Endothelial cell of umbilical vein (primary cell): ENCODE measurements at regions not wholly inside any gene's neighbourhood (a gene's known extent, or its start where the extent isn't known, plus 50 kb on each side); places are given as distances from the start of the nearest gene placed in this dataset.

ENCODE experiments used
- BruUV-seq: library from RNA; stranded (reverse); fragments of 400-500 nt; replicated peaks from 2 replicates; lab custom pipeline; 2021; lab: Mats Ljungman, UMichigan
- CTCF ChIA-PET: fragments of 300-600, 350-600 bp; sonication (Branson Sonifier 250); formaldehyde crosslinking; loops from one replicate; lab custom pipeline; 2021; ENCODE audit warnings: antibody characterized with exemption, inconsistent platforms; lab: Charles Lee
- POLR2A ChIA-PET: fragments of 300-600, 350-600 bp; sonication (Branson Sonifier 250); formaldehyde crosslinking; loops from one replicate; lab custom pipeline; 2021; ENCODE audit warnings: antibody characterized with exemption, inconsistent platforms; lab: Charles Lee
- DNase-seq: peaks from one replicate; pipeline ENCODE4 v3.0.0-alpha.2; 2011; ENCODE audit warnings: low read depth, low spot score
- FAIRE-seq: peaks from 2 replicates; lab custom pipeline; 2011; peaks lifted over from hg19 to GRCh38; lab: Jason Lieb, UNC
- H2AFZ ChIP-seq: 2 replicates; pipeline ENCODE4 v1.6.0; 2012; ENCODE audit warnings: low read depth, low read length, control low read depth, inconsistent platforms
- H3K27ac ChIP-seq: 2 replicates; pipeline ENCODE4 v1.5.1; 2011; ENCODE audit warnings: low read depth, mild to moderate bottlenecking, control low read depth, low read length, moderate library complexity; ENCODE audit not compliant: insufficient read depth
- H3K27me3 ChIP-seq, 2 experiments: 2 replicates each; pipeline versions ENCODE4 v1.6.0 to v1.6.1; 2011; ENCODE audit warnings: low read length in 2 of 2, mixed read lengths in 1 of 2; ENCODE audit not compliant: control insufficient read depth in 2 of 2, insufficient read depth in 2 of 2
- H3K36me3 ChIP-seq, 2 experiments: 2 replicates in 1 of 2; 3 replicates in 1 of 2; pipeline ENCODE4 v1.5.1; 2011; ENCODE audit warnings: low read length in 2 of 2, mild to moderate bottlenecking in 1 of 2, moderate library complexity in 1 of 2; ENCODE audit not compliant: control insufficient read depth in 2 of 2, insufficient read depth in 2 of 2; ENCODE audit errors: extremely low read depth in 1 of 2
- H3K4me1 ChIP-seq: 3 replicates; pipeline ENCODE4 v1.5.1; 2011; ENCODE audit warnings: mild to moderate bottlenecking, low read length; ENCODE audit not compliant: control insufficient read depth, insufficient read depth; ENCODE audit errors: extremely low read depth
- H3K4me2 ChIP-seq: 2 replicates; pipeline ENCODE4 v1.6.1; 2011; ENCODE audit warnings: low read length, control low read depth, mixed read lengths; ENCODE audit not compliant: insufficient read depth
- H3K4me3 ChIP-seq, 3 experiments: fragments of 200-600 bp in 1 of 3; sonication (generic), shearing (Covaris generic) in 1 of 3; replicated peaks in 1 of 3; 2 replicates each; pipeline ENCODE4 v1.5.1; 2011 to 2016; ENCODE audit warnings: control low read depth in 3 of 3, low read length in 3 of 3, mild to moderate bottlenecking in 2 of 3, inconsistent platforms in 1 of 3, low read depth in 1 of 3, moderate library complexity in 1 of 3; ENCODE audit not compliant: insufficient read depth in 1 of 3
- H3K79me2 ChIP-seq: 2 replicates; pipeline ENCODE4 v1.6.0; 2012; ENCODE audit warnings: low read length, inconsistent platforms; ENCODE audit not compliant: control insufficient read depth, insufficient read depth
- H3K9ac ChIP-seq: replicated peaks from 2 replicates; pipeline ENCODE3; 2011; ENCODE audit warnings: low read length, control low read depth; ENCODE audit not compliant: insufficient read depth; ENCODE audit errors: extremely low read depth
- H3K9me1 ChIP-seq: replicated peaks from 3 replicates; pipeline ENCODE4 v1.6.0; 2011; ENCODE audit warnings: mild to moderate bottlenecking, low read length; ENCODE audit not compliant: control insufficient read depth, insufficient read depth; ENCODE audit errors: extremely low read depth
- H3K9me3 ChIP-seq: replicated peaks from 2 replicates; pipeline ENCODE4 v1.5.1; 2012; ENCODE audit warnings: low read length, inconsistent platforms; ENCODE audit not compliant: control insufficient read depth, insufficient read depth
- H4K20me1 ChIP-seq: replicated peaks from 2 replicates; pipeline ENCODE3; 2011; ENCODE audit warnings: mild to moderate bottlenecking, low read length; ENCODE audit not compliant: control insufficient read depth, insufficient read depth; ENCODE audit errors: extremely low read depth
- EZH2 ChIP-seq: IDR thresholded peaks from 2 replicates; pipeline ENCODE4 v1.6.1; 2012; ENCODE audit warnings: borderline replicate concordance, low read depth, mild to moderate bottlenecking, moderate library complexity, low read length, inconsistent platforms; ENCODE audit not compliant: severe bottlenecking
- FOS ChIP-seq: IDR thresholded peaks from 2 replicates; pipeline ENCODE4 v1.6.1; 2011; ENCODE audit warnings: mild to moderate bottlenecking, low read length, moderate library complexity, borderline replicate concordance; ENCODE audit not compliant: insufficient read depth
- GATA2 ChIP-seq: IDR thresholded peaks from 2 replicates; pipeline ENCODE4 v1.7.0; 2011; ENCODE audit warnings: low read depth, mild to moderate bottlenecking, moderate library complexity, mixed read lengths, low read length; ENCODE audit not compliant: insufficient read length, insufficient read depth
- JUN ChIP-seq: IDR thresholded peaks from 2 replicates; pipeline ENCODE4 v1.6.1; 2011; ENCODE audit warnings: borderline replicate concordance, low read depth; ENCODE audit not compliant: insufficient read length, insufficient read depth
- MYC ChIP-seq: IDR thresholded peaks from one replicate; pipeline ENCODE4 v1.6.1; 2011; ENCODE audit warnings: mild to moderate bottlenecking, low read depth, low read length
- POLR2A ChIP-seq: IDR thresholded peaks from 2 replicates; pipeline ENCODE4 v1.6.1; 2012; ENCODE audit warnings: low read depth, mild to moderate bottlenecking, control low read depth, low read length
- POLR2AphosphoS5 ChIP-seq: IDR thresholded peaks from 2 replicates; pipeline ENCODE4 v1.6.1; 2012; ENCODE audit warnings: low read depth, mild to moderate bottlenecking, control low read depth, low read length, moderate library complexity; ENCODE audit not compliant: insufficient read depth
- dilution Hi-C: fragments of 300-500 bp; cut with MboI; formaldehyde crosslinking; loops from one replicate; pipeline ENCODE4 v1.15.0; 2019; ENCODE audit warnings: low sequenced_read_pairs; ENCODE audit not compliant: extremely low pct_ligation_motif_present
- intact Hi-C: fragments of 100-400 bp; cut with micrococcal nuclease; formaldehyde crosslinking; loops from one replicate; pipeline ENCODE4 v1.10.0; 2022
- TF ChIP-seq, protein P1 (sequence below): IDR thresholded peaks from 2 replicates; pipeline ENCODE4 v1.6.1; 2011; ENCODE audit not compliant: insufficient read depth, insufficient read length
- TF ChIP-seq, protein P2 (sequence below), 2 donors: IDR thresholded peaks; 1 replicate in 1 of 2; 2 replicates in 1 of 2; pipeline ENCODE4 v1.5.1; 2011; ENCODE audit warnings: low read length in 2 of 2, mild to moderate bottlenecking in 2 of 2, moderate library complexity in 2 of 2, control low read depth in 1 of 2, inconsistent platforms in 1 of 2, low read depth in 1 of 2; ENCODE audit not compliant: insufficient read depth in 1 of 2; ENCODE audit errors: extremely low read depth in 1 of 2

DNA sequence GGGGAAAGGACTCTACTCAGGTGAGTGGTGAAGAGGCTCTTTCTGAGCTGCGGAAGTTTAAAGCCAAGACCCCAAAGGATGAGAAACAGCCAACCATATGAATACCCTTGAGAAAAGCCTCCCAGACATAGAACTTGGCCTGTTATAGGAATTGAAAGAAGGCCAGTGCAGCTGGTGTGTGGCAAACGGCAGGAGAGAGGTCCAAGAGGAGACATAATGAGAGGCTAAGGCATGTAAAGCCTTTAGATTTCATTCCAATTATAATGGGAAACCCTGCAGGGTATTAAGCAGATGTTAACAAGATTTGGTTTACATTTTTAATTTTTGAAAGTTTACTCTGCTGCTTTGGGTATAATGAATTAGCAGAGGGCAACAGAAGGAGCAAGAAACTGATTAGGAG is 552.1 kb upstream of the FBXO33 start:
- intact Hi-C loops, result no loop called here
- H3K36me3 ChIP-seq, result no peaks in the 10 kb centered on the region
- H3K9me1 ChIP-seq, result no peaks in the 10 kb centered on the region
- TF ChIP-seq GATA2 (no peak), FOS (no peak), JUN (no peak), POLR2AphosphoS5 (no peak), MYC (no peak), EZH2 (no peak), POLR2A (no peak)
- TF ChIP-seq, protein P1, sequence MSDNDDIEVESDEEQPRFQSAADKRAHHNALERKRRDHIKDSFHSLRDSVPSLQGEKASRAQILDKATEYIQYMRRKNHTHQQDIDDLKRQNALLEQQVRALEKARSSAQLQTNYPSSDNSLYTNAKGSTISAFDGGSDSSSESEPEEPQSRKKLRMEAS, result no peak
- TF ChIP-seq, protein P2, sequence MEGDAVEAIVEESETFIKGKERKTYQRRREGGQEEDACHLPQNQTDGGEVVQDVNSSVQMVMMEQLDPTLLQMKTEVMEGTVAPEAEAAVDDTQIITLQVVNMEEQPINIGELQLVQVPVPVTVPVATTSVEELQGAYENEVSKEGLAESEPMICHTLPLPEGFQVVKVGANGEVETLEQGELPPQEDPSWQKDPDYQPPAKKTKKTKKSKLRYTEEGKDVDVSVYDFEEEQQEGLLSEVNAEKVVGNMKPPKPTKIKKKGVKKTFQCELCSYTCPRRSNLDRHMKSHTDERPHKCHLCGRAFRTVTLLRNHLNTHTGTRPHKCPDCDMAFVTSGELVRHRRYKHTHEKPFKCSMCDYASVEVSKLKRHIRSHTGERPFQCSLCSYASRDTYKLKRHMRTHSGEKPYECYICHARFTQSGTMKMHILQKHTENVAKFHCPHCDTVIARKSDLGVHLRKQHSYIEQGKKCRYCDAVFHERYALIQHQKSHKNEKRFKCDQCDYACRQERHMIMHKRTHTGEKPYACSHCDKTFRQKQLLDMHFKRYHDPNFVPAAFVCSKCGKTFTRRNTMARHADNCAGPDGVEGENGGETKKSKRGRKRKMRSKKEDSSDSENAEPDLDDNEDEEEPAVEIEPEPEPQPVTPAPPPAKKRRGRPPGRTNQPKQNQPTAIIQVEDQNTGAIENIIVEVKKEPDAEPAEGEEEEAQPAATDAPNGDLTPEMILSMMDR (IDR thresholded peaks at IDR 0.05; ENCODE audit: extremely low read depth in 1 of 2, insufficient read depth in 1 of 2, low read depth in 1 of 2, low read length in 2 of 2), result no peak
- no peaks in the 10 kb centered on the region for H3K4me1 ChIP-seq
- H3K9ac ChIP-seq, result no peak overlapping the region
- H3K4me2 ChIP-seq, result no peak overlapping the region
- no peaks in the 10 kb centered on the region for H3K9me3 ChIP-seq
- no peak overlapping the region for H3K27ac ChIP-seq
- FAIRE-seq, result no peak
- no peak for DNase-seq
- no peaks in the 10 kb centered on the region for H4K20me1 ChIP-seq
- POLR2A ChIA-PET, result no interaction called here
- CTCF ChIA-PET, result no interaction called here
- no peaks in the 10 kb centered on the region for H3K79me2 ChIP-seq
- no TSS peak for BruUV-seq
- dilution Hi-C loops, result no loop called here
- H3K27me3 ChIP-seq, result no peaks in the 10 kb centered on the region
- no peak overlapping the region for H2AFZ ChIP-seq
- H3K4me3 ChIP-seq, result no peak overlapping the region
